Psoas muscle (tissue), 7 donors: ENCODE measurements at regions not wholly inside any gene's neighbourhood (a gene's known extent, or its start where the extent isn't known, plus 50 kb on each side); places are given as distances from the start of the nearest gene placed in this dataset.

ENCODE experiments used
- ATAC-seq, 4 donors: fragments of 200-7000 bp; cut with Tn5 transposase; one replicate each; pipeline ENCODE4 v1.9.1; 2020; ENCODE audit warnings: moderate library complexity in 3 of 4, mild to moderate bottlenecking in 2 of 4
- DNase-seq, 2 donors: peaks; one replicate each; pipeline ENCODE4 v3.0.0-alpha.2; 2020
- H3K27ac ChIP-seq: fragments of 200-600 bp; one replicate; pipeline ENCODE4 v1.8.0; 2022
- H3K27me3 ChIP-seq, 3 donors: fragments of 200-600 bp in 1 of 3; one replicate each; pipeline versions ENCODE4 v1.6.1 to v1.8.0; 2013 to 2022; ENCODE audit warnings: low read length in 2 of 3, mild to moderate bottlenecking in 2 of 3, moderate library complexity in 1 of 3; ENCODE audit not compliant: insufficient read depth in 3 of 3
- H3K36me3 ChIP-seq, 2 donors: fragments of 200-600 bp in 1 of 2; one replicate each; pipeline versions ENCODE4 v1.6.1 to v1.8.0; 2013 to 2022; ENCODE audit warnings: low read depth in 1 of 2, mild to moderate bottlenecking in 1 of 2, moderate library complexity in 1 of 2; ENCODE audit not compliant: insufficient read depth in 1 of 2
- H3K4me1 ChIP-seq: fragments of 200-600 bp; one replicate; pipeline ENCODE4 v1.8.0; 2022
- H3K4me3 ChIP-seq: fragments of 200-600 bp; one replicate; pipeline ENCODE4 v1.8.0; 2022; ENCODE audit warnings: mild to moderate bottlenecking
- H3K9me3 ChIP-seq: fragments of 200-600 bp; one replicate; pipeline ENCODE4 v1.8.0; 2022
- CTCF ChIP-seq: fragments of 200-600 bp; IDR thresholded peaks from one replicate; pipeline ENCODE4 v1.8.0; 2022; ENCODE audit warnings: antibody characterized with exemption
- WGBS, 3 donors: extraction: QIAGEN DNeasy Blood & Tissue Kit; methylation state at CpG; one replicate each; pipeline versions ENCODE4 v1.1.6 to v1.1.7; 2013; 5-methylcytosine and 5-hydroxymethylcytosine counted together
- intact Hi-C, 2 donors: fragments of 100-400 bp; cut with DNase I; formaldehyde crosslinking; loops; one replicate each; pipeline versions ENCODE4 v1.11.0 to v1.14.2; 2022
- donor health status: healthy with polysubstance abuse.
- donor health status: DM: no; HTN: no; CAD: no; lungs with moderate emphysema.
- donor health status: Bipolar disorder and iron deficiency.
- donor health status: healthy.
- donor health status: DM: yes; HTN: yes; CAD: no.
- donor health status: DM: no; HTN: no; CAD: no.
- donor health status: DM: yes; HTN: yes; CAD: no.

GRCh38 chr5:122713041-122713440, 61.8 kb upstream of the SNX2 start:
- 19 to 52% (median 45%) methylated on average over 3 of the region's 3 CpGs for WGBS, 3 donors
- no peak for TF ChIP-seq CTCF

GRCh38 chr5:122715095-122715494, 59.8 kb upstream of the SNX2 start:
- ATAC-seq, result peak in 1 of 4 donors; percentile 35
- intact Hi-C loops, result no loop called here

More at GRCh38 chr5:122713041-122713440, 61.8 kb upstream of the SNX2 start:
- no peak overlapping the region for H3K27ac ChIP-seq
- no peaks in the 10 kb centered on the region for H3K9me3 ChIP-seq
- no peaks in the 10 kb centered on the region for H3K4me1 ChIP-seq
- ATAC-seq (no peak), DNase-seq (no peak)
- no peaks in the 10 kb centered on the region for H3K36me3 ChIP-seq
- H3K4me3 ChIP-seq, result no peak overlapping the region
- intact Hi-C loops, result no loop called here
- no peaks in the 10 kb centered on the region for H3K27me3 ChIP-seq

GRCh38 chr5:122718611-122719010, 56.3 kb upstream of the SNX2 start:
- Histone ChIP-seq H3K36me3 (no peaks in the 10 kb centered on the region), H3K27ac (no peak overlapping the region), H3K4me1 (no peaks in the 10 kb centered on the region), H3K9me3 (no peaks in the 10 kb centered on the region), H3K27me3 (no peaks in the 10 kb centered on the region), H3K4me3 (no peak overlapping the region)
- no peak for DNase-seq
- intact Hi-C loops, result no loop called here
- no peak for TF ChIP-seq CTCF
- ATAC-seq, result no peak

More at GRCh38 chr5:122715095-122715494, 59.8 kb upstream of the SNX2 start:
- DNase-seq, result no peak
- TF ChIP-seq CTCF, result no peak
- 0 to 47% (median 23%) methylated on average over 1 of the region's 1 CpG for WGBS, 3 donors
- no peaks in the 10 kb centered on the region for H3K9me3 ChIP-seq
- H3K36me3 ChIP-seq, result no peaks in the 10 kb centered on the region
- H3K27ac ChIP-seq, result no peak overlapping the region
- no peaks in the 10 kb centered on the region for H3K4me1 ChIP-seq
- no peaks in the 10 kb centered on the region for H3K27me3 ChIP-seq
- no peak overlapping the region for H3K4me3 ChIP-seq

DNA sequence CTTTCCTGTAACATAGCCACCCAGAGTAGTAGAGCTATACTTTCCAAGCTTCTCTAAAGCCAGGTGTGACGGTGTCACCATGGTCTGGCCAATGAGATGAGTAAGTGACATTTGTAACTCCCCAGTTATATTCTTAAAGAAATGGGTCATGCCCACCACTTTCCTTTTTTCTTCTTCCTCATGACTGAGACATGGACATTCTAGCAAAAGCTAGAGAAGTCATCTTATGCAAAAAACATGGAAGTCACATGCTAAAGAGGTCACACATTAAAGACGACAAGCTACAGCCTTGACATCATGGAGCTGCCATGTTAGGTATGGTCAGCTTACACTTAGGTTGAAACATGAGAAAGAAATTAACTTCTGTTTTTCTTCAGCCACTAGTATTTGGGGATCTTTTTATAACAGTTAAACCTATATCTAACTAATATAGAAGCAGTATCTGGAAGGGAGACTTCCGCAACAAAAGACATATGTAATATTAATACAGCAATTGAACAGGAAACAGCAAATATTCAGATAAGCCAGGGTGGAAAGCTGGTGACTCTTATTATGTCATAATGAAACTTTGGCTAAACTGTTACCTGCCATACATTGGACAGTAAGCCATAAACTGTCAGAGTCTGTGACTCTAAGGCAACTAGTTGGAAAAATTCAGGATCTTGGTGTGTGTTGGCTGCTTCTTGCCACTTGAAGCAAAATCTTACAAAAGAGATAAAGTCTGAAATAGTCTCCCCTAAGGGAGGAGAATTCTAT, 54.7 kb upstream of the SNX2 start:
- Histone ChIP-seq H3K9me3 (no peaks in the 10 kb centered on the region), H3K27ac (no peak overlapping the region), H3K4me1 (no peaks in the 10 kb centered on the region), H3K36me3 (no peaks in the 10 kb centered on the region), H3K4me3 (no peak overlapping the region), H3K27me3 (no peaks in the 10 kb centered on the region)
- TF ChIP-seq CTCF, result no peak
- ATAC-seq (no peak), DNase-seq (no peak)
- intact Hi-C loops, result no loop called here
- 85 to 87% (median 87%) methylated on average over 3 of the region's 3 CpGs for WGBS, 3 donors

- DNase-seq, result no peak
- H3K9me3 ChIP-seq, result no peaks in the 10 kb centered on the region
- H3K27me3 ChIP-seq, result no peaks in the 10 kb centered on the region
- no peak overlapping the region for H3K4me3 ChIP-seq
- ATAC-seq, result no peak
- H3K4me1 ChIP-seq, result no peaks in the 10 kb centered on the region
- no peaks in the 10 kb centered on the region for H3K36me3 ChIP-seq
- WGBS, 3 donors, result 73 to 88% (median 77%) methylated on average over 3 of the region's 3 CpGs
- intact Hi-C loops, result no loop called here
- H3K27ac ChIP-seq, result no peak overlapping the region
- no peak for TF ChIP-seq CTCF
Observed at GRCh38 chr5:122721127-122721526, 53.8 kb upstream of the SNX2 start.
